ENCODE measurements at regions not wholly inside any gene's neighbourhood (a gene's known extent, or its start where the extent isn't known, plus 50 kb on each side); places are given as distances from the start of the nearest gene placed in this dataset.

GRCh38 chr4:34181311-34181841 is 2062.9 kb downstream of the ARAP2 start:
- no peak overlapping the region for H3K4me2 ChIP-seq (ENCODE audit: low read length)

GRCh38 chr4:34181891-34182290 is 2062.4 kb downstream of the ARAP2 start:
- TF ChIP-seq CTCF (IDR thresholded peaks at IDR 0.05; ENCODE audit: low read length) (no peak), EZH2 (IDR thresholded peaks at IDR 0.05; ENCODE audit: borderline replicate concordance, low read length) (no peak)
- Histone ChIP-seq H3K9ac (ENCODE audit: low read length) (no peak overlapping the region), H4K20me1 (ENCODE audit: insufficient read depth, low read length) (no peaks in the 10 kb centered on the region), H3K79me2 (ENCODE audit: insufficient read depth, low read length) (no peaks in the 10 kb centered on the region), H2AFZ (ENCODE audit: low read length) (no peak overlapping the region), H3K27me3 (ENCODE audit: insufficient read depth, low read length) (no peaks in the 10 kb centered on the region), H3K4me2 (ENCODE audit: low read length) (no peak overlapping the region), H3K36me3 (ENCODE audit: insufficient read depth, low read length) (no peaks in the 10 kb centered on the region), H3K9me3 (ENCODE audit: low read length) (no peaks in the 10 kb centered on the region), H3K4me1 (ENCODE audit: insufficient read depth, low read length, severe bottlenecking) (no peaks in the 10 kb centered on the region), H3K9me2 (ENCODE audit: low read depth, low read length) (no peaks in the 10 kb centered on the region), H3K4me3 (ENCODE audit: low read depth, low read length, poor library complexity, severe bottlenecking) (no peak overlapping the region), H3F3A (ENCODE audit: insufficient read depth, low read length) (no peaks in the 10 kb centered on the region), H3K27ac (ENCODE audit: low read depth, low read length, poor library complexity, severe bottlenecking) (no peak overlapping the region)

More at GRCh38 chr4:34181311-34181841, 2062.9 kb downstream of the ARAP2 start:
- H3K27ac ChIP-seq (ENCODE audit: low read depth, low read length, poor library complexity, severe bottlenecking): no peak overlapping the region
- H3K4me3 ChIP-seq (ENCODE audit: low read depth, low read length, poor library complexity, severe bottlenecking): no peak overlapping the region
- H3K4me1 ChIP-seq (ENCODE audit: insufficient read depth, low read length, severe bottlenecking): no peaks in the 10 kb centered on the region
- H3K9ac ChIP-seq (ENCODE audit: low read length): no peak overlapping the region
- H3K27me3 ChIP-seq (ENCODE audit: insufficient read depth, low read length): no peaks in the 10 kb centered on the region
- H3K9me2 ChIP-seq (ENCODE audit: low read depth, low read length): no peaks in the 10 kb centered on the region
- no peaks in the 10 kb centered on the region for H3K79me2 ChIP-seq (ENCODE audit: insufficient read depth, low read length)
- H3K9me3 ChIP-seq (ENCODE audit: low read length): no peaks in the 10 kb centered on the region
- no peaks in the 10 kb centered on the region for H3K36me3 ChIP-seq (ENCODE audit: insufficient read depth, low read length)
- H4K20me1 ChIP-seq (ENCODE audit: insufficient read depth, low read length): no peaks in the 10 kb centered on the region
- TF ChIP-seq CTCF (IDR thresholded peaks at IDR 0.05; ENCODE audit: low read length) (no peak), EZH2 (IDR thresholded peaks at IDR 0.05; ENCODE audit: borderline replicate concordance, low read length) (no peak)
- H3F3A ChIP-seq (ENCODE audit: insufficient read depth, low read length): no peaks in the 10 kb centered on the region
- H2AFZ ChIP-seq (ENCODE audit: low read length): no peak overlapping the region

- H3K4me3 ChIP-seq (ENCODE audit: low read depth, low read length, poor library complexity, severe bottlenecking): no peak overlapping the region
- no peak overlapping the region for H3K9ac ChIP-seq (ENCODE audit: low read length)
- H3K27ac ChIP-seq (ENCODE audit: low read depth, low read length, poor library complexity, severe bottlenecking): no peak overlapping the region
- no peak overlapping the region for H2AFZ ChIP-seq (ENCODE audit: low read length)
- TF ChIP-seq CTCF (IDR thresholded peaks at IDR 0.05; ENCODE audit: low read length) (no peak), EZH2 (IDR thresholded peaks at IDR 0.05; ENCODE audit: borderline replicate concordance, low read length) (no peak)
- no peaks in the 10 kb centered on the region for H3K4me1 ChIP-seq (ENCODE audit: insufficient read depth, low read length, severe bottlenecking)
- no peak overlapping the region for H3K4me2 ChIP-seq (ENCODE audit: low read length)
- H3K27me3 ChIP-seq (ENCODE audit: insufficient read depth, low read length): no peaks in the 10 kb centered on the region
- H3K9me3 ChIP-seq (ENCODE audit: low read length): no peaks in the 10 kb centered on the region
- no peaks in the 10 kb centered on the region for H3K79me2 ChIP-seq (ENCODE audit: insufficient read depth, low read length)
- no peaks in the 10 kb centered on the region for H4K20me1 ChIP-seq (ENCODE audit: insufficient read depth, low read length)
- no peaks in the 10 kb centered on the region for H3K9me2 ChIP-seq (ENCODE audit: low read depth, low read length)
- no peaks in the 10 kb centered on the region for H3F3A ChIP-seq (ENCODE audit: insufficient read depth, low read length)
- no peaks in the 10 kb centered on the region for H3K36me3 ChIP-seq (ENCODE audit: insufficient read depth, low read length)
Observed at GRCh38 chr4:34182306-34182705, 2062.0 kb downstream of the ARAP2 start.

Measured in OCI-LY1 (cell line).